HG03342 (cell line): ENCODE measurements at regions not wholly inside any gene's neighbourhood (a gene's known extent, or its start where the extent isn't known, plus 50 kb on each side); places are given as distances from the start of the nearest gene placed in this dataset.
"Not testable (repeated sequence)": the region's sequence is repeated elsewhere in the genome, so short reads cannot be mapped to it uniquely, and the experiment has no call there.

ENCODE experiments used
- ATAC-seq: cut with Tn5 transposase; IDR thresholded peaks from one replicate; pipeline ENCODE4 v1.9.1; 2021; ENCODE audit warnings: mild to moderate bottlenecking, moderate library complexity; ENCODE audit not compliant: unreplicated experiment

GRCh38 chr4:122100508-122100907, 51.6 kb upstream of the BLTP1 start:
- ATAC-seq = no peak

- no peak for ATAC-seq
These were observed 52.2 kb upstream of the BLTP1 start for GRCh38 chr4:122099896-122100295.

GRCh38 chr4:122091836-122092405, 60.2 kb upstream of the BLTP1 start:
- ATAC-seq = no peak

- ATAC-seq = no peak
These were observed 60.7 kb upstream of the BLTP1 start for GRCh38 chr4:122091397-122091796.

GRCh38 chr4:122090989-122091388, 61.1 kb upstream of the BLTP1 start:
- no peak for ATAC-seq

- ATAC-seq = no peak
These were observed 65.6 kb upstream of the BLTP1 start for GRCh38 chr4:122086338-122087065.

GRCh38 chr4:122083989-122084388, 68.1 kb upstream of the BLTP1 start:
- no peak for ATAC-seq

GRCh38 chr4:122083351-122083750, 68.8 kb upstream of the BLTP1 start:
- ATAC-seq = no peak

GRCh38 chr4:122082661-122083060, 69.5 kb upstream of the BLTP1 start:
- ATAC-seq = no peak

- ATAC-seq = not testable (repeated sequence)
These were observed 74.5 kb upstream of the BLTP1 start for GRCh38 chr4:122077653-122078052.

GRCh38 chr4:122076835-122077234, 75.3 kb upstream of the BLTP1 start:
- not testable (repeated sequence) for ATAC-seq

- no peak for ATAC-seq
These were observed 78.5 kb upstream of the BLTP1 start for GRCh38 chr4:122073615-122074014.

- no peak for ATAC-seq
These were observed 86.2 kb upstream of the BLTP1 start for GRCh38 chr4:122065915-122066314.

- no peak for ATAC-seq
These were observed 87.0 kb upstream of the BLTP1 start for GRCh38 chr4:122065149-122065548.

- no peak for ATAC-seq
These were observed 98.9 kb upstream of the BLTP1 start for GRCh38 chr4:122053186-122053585.

GRCh38 chr4:122052677-122053076, 99.5 kb upstream of the BLTP1 start:
- ATAC-seq = no peak

- no peak for ATAC-seq
These were observed 99.0 kb upstream of the TRPC3 start for GRCh38 chr4:122050841-122051240.

GRCh38 chr4:122047456-122048425, 95.9 kb upstream of the TRPC3 start:
- ATAC-seq = no peak

GRCh38 chr4:122046255-122046654, 94.4 kb upstream of the TRPC3 start:
- ATAC-seq = no peak

GRCh38 chr4:122045533-122045932, 93.7 kb upstream of the TRPC3 start:
- ATAC-seq = no peak

GRCh38 chr4:122044501-122044900, 92.6 kb upstream of the TRPC3 start:
- ATAC-seq = no peak

GRCh38 chr4:122041312-122041711, 89.5 kb upstream of the TRPC3 start:
- no peak for ATAC-seq
